ENCODE measurements at regions not wholly inside any gene's neighbourhood (a gene's known extent, or its start where the extent isn't known, plus 50 kb on each side); places are given as distances from the start of the nearest gene placed in this dataset.

- no peak for TF ChIP-seq CTCF (IDR thresholded peaks at IDR 0.05)
- no peak for TF ChIP-seq POLR2A (IDR thresholded peaks at IDR 0.05)
Observed at GRCh38 chr6:101263596-101263995, 129.9 kb upstream of the GRIK2 start.
